Smooth muscle cell (in vitro differentiated cells): ENCODE measurements at regions not wholly inside any gene's neighbourhood (a gene's known extent, or its start where the extent isn't known, plus 50 kb on each side); places are given as distances from the start of the nearest gene placed in this dataset.

Experiments used
- DNase-seq: peaks from one replicate; lab custom pipeline; 2025; ENCODE audit not compliant: unreplicated experiment; lab: John Stamatoyannopoulos, UW
- H2AFZ ChIP-seq: fragments of 200-600 bp; sonication (generic); 2 replicates; pipeline ENCODE4 v1.6.0; 2016; ENCODE audit warnings: antibody characterized with exemption, low read depth, mild to moderate bottlenecking
- H3F3A ChIP-seq: fragments of 200-600 bp; sonication (generic); 2 replicates; pipeline ENCODE4 v1.6.0; 2017; ENCODE audit warnings: antibody characterized with exemption, low read depth
- H3K27ac ChIP-seq: fragments of 200-600 bp; sonication (generic); 2 replicates; pipeline ENCODE4 v1.5.1; 2016; ENCODE audit warnings: low read depth, mild to moderate bottlenecking
- H3K27me3 ChIP-seq: fragments of 200-600 bp; sonication (generic); 2 replicates; pipeline ENCODE4 v1.6.1; 2016; ENCODE audit warnings: low read depth, mild to moderate bottlenecking
- H3K36me3 ChIP-seq: fragments of 200-600 bp; sonication (generic); 2 replicates; pipeline ENCODE4 v1.5.1; 2016; ENCODE audit warnings: low read depth
- H3K4me1 ChIP-seq: fragments of 200-600 bp; sonication (generic); 2 replicates; pipeline ENCODE4 v1.5.1; 2016; ENCODE audit warnings: low read depth
- H3K4me2 ChIP-seq: fragments of 200-600 bp; sonication (generic); 2 replicates; pipeline ENCODE4 v1.6.0; 2016; ENCODE audit warnings: mild to moderate bottlenecking
- H3K4me3 ChIP-seq: fragments of 200-600 bp; sonication (generic); 2 replicates; pipeline ENCODE4 v1.5.1; 2016; ENCODE audit warnings: mild to moderate bottlenecking
- H3K79me2 ChIP-seq: fragments of 200-600 bp; sonication (generic); 2 replicates; pipeline ENCODE4 v1.6.0; 2016; ENCODE audit warnings: low read depth, mild to moderate bottlenecking
- H3K9ac ChIP-seq: fragments of 200-600 bp; sonication (generic); 2 replicates; pipeline ENCODE4 v1.6.0; 2016; ENCODE audit warnings: low read depth
- H3K9me3 ChIP-seq: fragments of 200-600 bp; sonication (generic); replicated peaks from 2 replicates; pipeline ENCODE4 v1.5.1; 2016; ENCODE audit warnings: low read depth
- H4K20me1 ChIP-seq: fragments of 200-600 bp; sonication (generic); 2 replicates; pipeline ENCODE4 v1.6.0; 2016; ENCODE audit warnings: low read depth
- WGBS: methylation state at CpG from one replicate; pipeline ENCODE4 v1.1.7; 2016; ENCODE audit warnings: low lambda C conversion rate; 5-methylcytosine and 5-hydroxymethylcytosine counted together
- TF ChIP-seq, protein P1 (sequence below): fragments of 200-600 bp; sonication (generic); IDR thresholded peaks from 2 replicates; pipeline ENCODE4 v1.5.1; 2017; ENCODE audit warnings: borderline replicate concordance, mild to moderate bottlenecking, antibody characterized with exemption; ENCODE audit not compliant: insufficient read depth, poor library complexity, severe bottlenecking

GRCh38 chr5:96036301-96036700, 74.7 kb upstream of the ELL2 start:
- Histone ChIP-seq H4K20me1 (no peaks in the 10 kb centered on the region), H3K36me3 (no peaks in the 10 kb centered on the region), H3K4me3 (no peak overlapping the region), H3K27ac (no peak overlapping the region), H3K9me3 (no peaks in the 10 kb centered on the region), H3K4me2 (no peak overlapping the region), H2AFZ (no peak overlapping the region), H3K27me3 (no peaks in the 10 kb centered on the region), H3K79me2 (no peaks in the 10 kb centered on the region), H3K4me1 (no peaks in the 10 kb centered on the region), H3F3A (no peaks in the 10 kb centered on the region), H3K9ac (no peak overlapping the region)
- DNase-seq: no peak
- WGBS: 81% methylated on average over 1 of the region's 1 CpG
- TF ChIP-seq, protein P1, sequence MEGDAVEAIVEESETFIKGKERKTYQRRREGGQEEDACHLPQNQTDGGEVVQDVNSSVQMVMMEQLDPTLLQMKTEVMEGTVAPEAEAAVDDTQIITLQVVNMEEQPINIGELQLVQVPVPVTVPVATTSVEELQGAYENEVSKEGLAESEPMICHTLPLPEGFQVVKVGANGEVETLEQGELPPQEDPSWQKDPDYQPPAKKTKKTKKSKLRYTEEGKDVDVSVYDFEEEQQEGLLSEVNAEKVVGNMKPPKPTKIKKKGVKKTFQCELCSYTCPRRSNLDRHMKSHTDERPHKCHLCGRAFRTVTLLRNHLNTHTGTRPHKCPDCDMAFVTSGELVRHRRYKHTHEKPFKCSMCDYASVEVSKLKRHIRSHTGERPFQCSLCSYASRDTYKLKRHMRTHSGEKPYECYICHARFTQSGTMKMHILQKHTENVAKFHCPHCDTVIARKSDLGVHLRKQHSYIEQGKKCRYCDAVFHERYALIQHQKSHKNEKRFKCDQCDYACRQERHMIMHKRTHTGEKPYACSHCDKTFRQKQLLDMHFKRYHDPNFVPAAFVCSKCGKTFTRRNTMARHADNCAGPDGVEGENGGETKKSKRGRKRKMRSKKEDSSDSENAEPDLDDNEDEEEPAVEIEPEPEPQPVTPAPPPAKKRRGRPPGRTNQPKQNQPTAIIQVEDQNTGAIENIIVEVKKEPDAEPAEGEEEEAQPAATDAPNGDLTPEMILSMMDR: no peak

GRCh38 chr5:96035796-96036195, 74.1 kb upstream of the ELL2 start:
- Histone ChIP-seq H3F3A (no peaks in the 10 kb centered on the region), H2AFZ (no peak overlapping the region), H3K4me2 (no peak overlapping the region), H3K36me3 (no peaks in the 10 kb centered on the region), H3K9me3 (no peaks in the 10 kb centered on the region), H3K27me3 (no peaks in the 10 kb centered on the region), H3K27ac (no peak overlapping the region), H3K4me3 (no peak overlapping the region), H3K9ac (no peak overlapping the region), H3K4me1 (no peaks in the 10 kb centered on the region), H3K79me2 (no peaks in the 10 kb centered on the region), H4K20me1 (no peaks in the 10 kb centered on the region)
- no peak for DNase-seq
- WGBS: 96% methylated on average over 3 of the region's 3 CpGs
- TF ChIP-seq, protein P1: no peak

GRCh38 chr5:96033116-96033515, 71.5 kb upstream of the ELL2 start:
- Histone ChIP-seq H3K36me3 (no peaks in the 10 kb centered on the region), H2AFZ (no peak overlapping the region), H3K27me3 (no peaks in the 10 kb centered on the region), H3K4me1 (no peaks in the 10 kb centered on the region), H4K20me1 (no peaks in the 10 kb centered on the region), H3K9me3 (no peaks in the 10 kb centered on the region), H3K9ac (no peak overlapping the region), H3K27ac (no peak overlapping the region), H3K79me2 (no peaks in the 10 kb centered on the region), H3K4me2 (no peak overlapping the region), H3K4me3 (no peak overlapping the region), H3F3A (no peaks in the 10 kb centered on the region)
- TF ChIP-seq, protein P1: no peak
- WGBS: 85% methylated on average over 1 of the region's 1 CpG
- no peak for DNase-seq

DNA sequence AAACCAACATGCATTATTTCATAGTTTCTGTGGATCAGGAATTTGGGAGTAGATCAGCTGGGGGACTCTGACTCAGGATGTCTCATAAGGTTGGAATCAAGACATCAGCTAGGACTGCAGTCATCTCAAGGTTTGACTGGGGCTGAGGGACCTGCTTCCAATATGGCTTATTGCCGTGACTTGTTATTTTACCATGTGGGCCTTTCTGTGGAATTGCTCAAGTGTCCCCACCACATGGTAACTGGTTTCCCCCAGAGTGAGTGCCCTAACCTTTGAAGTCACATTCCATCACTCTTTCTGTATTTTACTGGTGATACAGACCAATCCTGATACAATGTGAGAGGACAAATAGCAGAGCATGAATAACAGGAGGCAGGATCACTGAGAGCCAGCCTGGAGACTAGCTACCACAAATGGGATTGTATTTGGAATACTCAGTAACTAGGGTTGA, 70.2 kb upstream of the ELL2 start:
- H3F3A ChIP-seq: no peaks in the 10 kb centered on the region
- no peaks in the 10 kb centered on the region for H3K4me1 ChIP-seq
- H3K79me2 ChIP-seq: no peaks in the 10 kb centered on the region
- no peak overlapping the region for H3K4me3 ChIP-seq
- TF ChIP-seq, protein P1: no peak
- no peak overlapping the region for H3K4me2 ChIP-seq
- WGBS: 67% methylated on average over 1 of the region's 1 CpG
- no peaks in the 10 kb centered on the region for H4K20me1 ChIP-seq
- H3K27ac ChIP-seq: peak overlapping the region; percentile 34
- no peak overlapping the region for H2AFZ ChIP-seq
- H3K36me3 ChIP-seq: no peaks in the 10 kb centered on the region
- H3K27me3 ChIP-seq: no peaks in the 10 kb centered on the region
- H3K9ac ChIP-seq: no peak overlapping the region
- no peak for DNase-seq
- no peaks in the 10 kb centered on the region for H3K9me3 ChIP-seq
